ENCODE measurements at regions not wholly inside any gene's neighbourhood (a gene's known extent, or its start where the extent isn't known, plus 50 kb on each side); places are given as distances from the start of the nearest gene placed in this dataset.
"Not testable (repeated sequence)": the region's sequence is repeated elsewhere in the genome, so short reads cannot be mapped to it uniquely, and the experiment has no call there.

DNA sequence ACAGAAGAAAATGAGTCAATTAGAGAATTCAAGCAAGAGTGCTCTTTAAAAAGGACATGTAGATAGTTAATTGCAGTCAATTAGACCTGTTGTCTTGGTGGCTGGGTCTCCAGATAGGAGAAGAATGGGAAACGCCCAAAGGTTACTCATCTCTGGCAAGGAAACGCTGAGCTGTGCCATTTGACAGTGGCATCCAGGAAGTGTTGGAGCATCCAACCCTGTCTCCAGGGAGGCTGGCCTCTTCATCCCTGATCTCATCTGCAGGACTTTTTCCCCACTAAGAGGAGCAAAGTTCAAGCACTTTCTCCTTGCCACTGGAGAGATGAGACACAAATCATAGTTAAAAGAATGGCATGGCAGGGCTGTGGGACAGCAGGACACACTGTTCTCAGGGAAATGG, 111.7 kb upstream of the MSX2 start:
- DNase-seq (ENCODE audit: low spot score): no peak
- in situ Hi-C loops (cut with HindIII; ENCODE audit: low sequenced_read_pairs): no loop called here

DNA sequence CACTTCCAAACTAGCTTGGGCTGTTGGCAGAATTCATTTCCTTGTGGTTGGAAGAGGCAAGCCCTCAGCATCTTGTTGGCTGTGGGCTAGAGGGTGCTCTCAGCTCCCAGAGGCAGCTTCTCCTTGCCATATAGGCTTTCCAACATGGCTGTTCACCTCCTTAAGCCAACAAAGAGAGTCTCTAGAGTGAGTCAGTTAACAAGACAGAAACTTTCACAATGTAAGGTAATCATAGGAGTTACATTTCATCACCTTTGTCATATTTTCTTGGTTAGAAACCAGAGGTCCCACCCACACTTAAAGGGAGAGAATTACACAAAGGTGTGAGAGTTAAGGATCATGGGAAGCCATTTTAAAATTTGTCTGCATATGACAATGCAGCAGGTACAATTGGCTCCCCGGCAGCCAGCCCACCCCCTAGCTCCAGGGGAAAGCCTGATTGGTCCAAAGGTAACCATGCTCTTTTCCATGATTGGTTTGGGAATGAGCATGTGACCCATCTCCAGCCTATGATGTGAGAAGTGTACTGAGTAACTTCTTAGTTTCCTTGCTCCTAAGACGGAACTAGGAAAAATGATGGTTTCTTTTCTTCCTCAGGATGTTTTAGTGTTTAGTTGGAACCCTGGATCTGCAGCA, 109.8 kb upstream of the MSX2 start:
- in situ Hi-C loops (cut with HindIII; ENCODE audit: low sequenced_read_pairs): no loop called here
- DNase-seq (ENCODE audit: low spot score): no peak

DNA sequence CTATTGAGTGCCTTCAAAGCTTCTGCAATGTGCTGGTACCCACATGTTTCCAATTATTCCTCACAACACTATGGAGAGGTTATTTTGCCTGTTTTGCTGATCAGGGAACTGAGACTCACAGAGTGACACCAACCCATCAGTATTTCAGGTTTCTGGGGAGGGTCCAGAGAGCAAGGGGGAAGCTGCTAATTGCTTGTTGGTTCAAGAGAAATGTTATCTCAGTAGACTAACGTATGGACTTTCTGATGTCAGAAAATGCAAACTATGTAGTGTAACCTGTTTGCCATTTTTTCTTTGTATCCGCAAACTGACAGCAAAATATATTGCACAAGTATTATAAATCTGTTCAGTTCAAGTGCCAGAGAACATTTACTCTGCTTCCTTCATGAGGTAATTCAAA, 108.3 kb upstream of the MSX2 start:
- DNase-seq (ENCODE audit: low spot score): no peak
- in situ Hi-C loops (cut with HindIII; ENCODE audit: low sequenced_read_pairs): no loop called here

DNA sequence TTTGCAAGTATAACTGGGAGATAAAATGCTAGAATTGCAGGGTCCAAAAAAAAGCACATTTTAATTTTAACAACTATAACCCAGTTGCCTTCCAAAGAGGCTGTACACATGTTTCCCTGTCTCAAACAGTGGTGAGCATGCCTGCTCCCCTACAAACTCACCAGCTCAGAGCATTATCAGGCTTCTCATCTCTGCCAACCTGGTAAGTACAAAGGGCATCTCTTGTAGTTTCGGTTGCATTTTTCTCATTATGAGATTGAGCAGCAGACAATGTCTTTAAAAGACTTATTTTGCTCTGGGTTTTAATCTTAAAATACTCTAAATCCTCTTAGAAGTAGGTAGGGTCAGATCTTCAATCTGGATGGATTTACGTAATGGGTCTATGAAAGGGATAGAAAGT, 107.1 kb upstream of the MSX2 start:
- in situ Hi-C loops (cut with HindIII; ENCODE audit: low sequenced_read_pairs): no loop called here
- no peak for DNase-seq (ENCODE audit: low spot score)

DNA sequence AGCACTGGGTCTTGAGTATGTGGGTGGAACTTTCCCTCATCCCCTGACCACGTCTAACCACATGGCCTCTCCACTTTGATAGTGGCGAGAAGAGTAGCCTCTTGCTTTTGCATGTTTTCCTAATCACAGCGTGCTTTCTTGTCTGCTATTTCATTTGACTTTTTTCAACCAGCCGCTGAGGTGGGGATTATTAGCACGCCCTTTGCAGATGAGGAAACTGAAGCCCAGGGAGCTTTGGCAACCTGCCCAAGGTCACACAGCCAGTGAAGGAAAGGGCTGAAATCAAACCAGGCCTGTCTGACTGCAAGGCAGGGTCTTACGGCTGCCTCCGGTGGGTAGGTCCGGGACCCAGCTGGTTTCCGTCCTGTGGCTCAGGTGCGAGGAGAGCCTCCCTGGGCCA, 106.5 kb upstream of the MSX2 start:
- no peak for DNase-seq (ENCODE audit: low spot score)

DNA sequence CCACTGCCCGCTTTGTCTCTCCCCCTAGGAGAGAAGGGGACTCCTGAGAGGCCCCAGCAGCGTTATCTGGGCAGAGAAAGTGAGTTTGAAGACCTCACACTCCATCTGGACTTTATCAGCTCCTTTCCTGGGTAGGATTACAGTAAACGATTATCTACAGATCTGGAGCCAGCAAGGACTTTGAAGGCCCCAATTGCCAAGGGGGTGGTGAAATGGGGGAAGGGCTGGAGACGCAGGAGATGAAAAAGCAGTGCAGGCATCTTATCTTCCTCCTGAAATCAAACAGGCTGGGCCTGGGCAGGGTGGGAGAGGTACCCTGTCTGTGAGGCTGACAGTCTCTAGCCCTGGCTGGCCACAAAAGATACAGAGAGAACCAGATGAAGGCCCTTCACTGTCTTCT, 105.8 kb upstream of the MSX2 start:
- in situ Hi-C loops (cut with HindIII; ENCODE audit: low sequenced_read_pairs): no loop called here
- DNase-seq (ENCODE audit: low spot score): no peak

More for the DNA sequence above, 106.5 kb upstream of the MSX2 start:
- in situ Hi-C loops (cut with HindIII; ENCODE audit: low sequenced_read_pairs): no loop called here

DNA sequence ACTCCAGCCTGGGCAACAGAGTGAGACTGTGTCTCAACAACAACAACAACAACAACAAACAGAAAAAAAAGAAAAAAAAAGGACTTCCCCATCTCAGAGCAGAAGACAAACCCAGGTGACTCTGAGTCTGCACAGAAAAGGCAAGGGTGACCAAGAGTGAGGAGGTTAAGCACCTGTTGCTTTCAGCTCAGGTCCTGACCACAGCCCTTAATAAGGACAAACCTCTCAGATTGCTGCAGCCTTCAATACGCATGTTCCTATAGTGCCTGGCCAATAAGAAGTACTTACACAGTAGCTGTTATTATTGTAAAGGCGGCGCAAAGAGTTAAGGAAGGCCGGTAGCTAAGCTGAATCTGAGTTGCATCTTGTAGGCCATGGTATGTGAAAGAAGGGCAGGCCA, 102.3 kb upstream of the MSX2 start:
- in situ Hi-C loops (cut with HindIII; ENCODE audit: low sequenced_read_pairs): no loop called here
- DNase-seq (ENCODE audit: low spot score): no peak

DNA sequence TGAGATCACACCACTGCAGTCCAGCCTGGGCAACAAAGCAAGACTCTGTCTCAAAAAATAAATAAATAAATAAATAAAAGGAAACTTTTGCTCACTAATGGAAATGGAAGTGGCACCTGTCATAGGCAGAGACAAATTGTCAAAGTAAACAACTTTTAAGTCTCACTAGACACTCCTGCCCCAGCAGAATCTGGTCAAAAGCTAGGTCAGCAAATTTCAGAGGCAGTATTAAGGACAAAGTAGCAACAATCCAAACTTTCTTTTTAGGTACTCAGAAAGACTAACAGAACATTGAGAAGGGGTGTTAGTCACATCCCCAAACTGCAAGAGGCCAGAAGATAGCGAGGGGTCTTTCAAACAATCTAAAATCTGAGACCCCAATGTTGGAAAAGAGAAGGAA, 101.4 kb upstream of the MSX2 start:
- in situ Hi-C loops (cut with HindIII; ENCODE audit: low sequenced_read_pairs): no loop called here
- DNase-seq (ENCODE audit: low spot score): no peak

DNA sequence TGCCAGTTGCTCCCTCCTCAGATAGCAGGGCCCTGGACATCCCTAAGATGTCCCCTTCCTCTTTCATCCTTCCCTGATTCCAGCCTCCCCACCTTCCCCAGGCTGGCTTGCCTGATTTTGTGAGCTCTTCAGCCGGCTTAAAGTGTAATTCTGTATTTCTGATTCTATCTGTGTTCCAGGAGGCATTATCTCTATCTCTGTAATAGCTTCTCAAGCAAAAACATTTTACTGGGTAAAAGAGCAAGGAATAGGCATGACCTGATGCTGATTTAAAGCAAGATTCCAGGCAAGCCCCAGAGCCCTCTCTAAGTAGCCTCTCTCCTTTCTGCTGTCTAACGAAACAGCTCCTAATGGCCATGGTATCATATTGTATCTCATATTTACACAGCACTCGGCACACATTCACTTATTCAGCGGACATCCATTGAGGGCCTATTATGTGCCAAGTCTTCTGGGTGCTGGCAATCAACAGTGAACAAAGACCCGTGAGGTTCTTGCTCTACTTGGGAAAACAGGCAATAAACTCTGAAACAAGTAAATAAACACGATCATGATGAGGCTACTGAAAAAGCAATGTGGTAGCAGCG, 100.9 kb upstream of the MSX2 start:
- in situ Hi-C loops (cut with HindIII; ENCODE audit: low sequenced_read_pairs): no loop called here
- DNase-seq (ENCODE audit: low spot score): no peak

DNA sequence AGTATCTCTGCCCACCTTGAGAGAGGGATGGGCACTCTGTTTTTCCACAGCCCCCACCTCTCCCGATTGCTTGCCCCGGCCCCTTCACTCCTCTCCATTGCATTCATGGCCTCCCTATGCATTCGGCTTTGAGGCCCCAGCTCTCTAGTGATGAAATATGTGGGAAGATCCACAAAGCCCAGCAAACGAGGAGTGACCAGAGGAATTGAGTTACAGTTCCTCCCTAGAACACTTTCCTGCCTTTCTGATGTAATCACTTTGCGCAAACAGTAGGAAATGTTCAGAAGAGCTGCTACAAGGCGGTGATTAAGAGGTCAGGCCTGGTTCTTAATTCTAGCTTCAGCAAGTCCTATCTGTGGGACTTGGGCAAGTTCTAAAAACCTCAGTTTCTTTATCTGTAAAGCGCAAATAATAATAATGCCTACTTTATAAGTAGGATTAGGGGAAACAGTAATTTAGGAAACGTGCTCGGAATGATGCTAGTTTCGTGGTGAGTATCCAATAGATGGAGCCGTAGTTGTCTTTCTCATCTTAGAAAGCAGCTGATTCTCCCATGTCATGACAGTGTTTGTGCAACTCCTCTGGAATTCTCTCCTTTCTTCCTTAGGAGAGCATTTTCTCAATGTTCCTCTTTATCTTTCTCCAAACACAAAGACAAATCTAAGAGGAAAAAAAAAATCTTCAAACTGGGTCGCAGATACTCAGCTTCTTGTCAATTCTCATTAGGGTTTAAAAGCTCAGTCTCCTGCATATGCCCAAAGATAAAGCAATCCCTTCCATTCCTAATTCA, 99.5 kb upstream of the MSX2 start:
- in situ Hi-C loops (cut with HindIII; ENCODE audit: low sequenced_read_pairs): no loop called here
- DNase-seq (ENCODE audit: low spot score): no peak

DNA sequence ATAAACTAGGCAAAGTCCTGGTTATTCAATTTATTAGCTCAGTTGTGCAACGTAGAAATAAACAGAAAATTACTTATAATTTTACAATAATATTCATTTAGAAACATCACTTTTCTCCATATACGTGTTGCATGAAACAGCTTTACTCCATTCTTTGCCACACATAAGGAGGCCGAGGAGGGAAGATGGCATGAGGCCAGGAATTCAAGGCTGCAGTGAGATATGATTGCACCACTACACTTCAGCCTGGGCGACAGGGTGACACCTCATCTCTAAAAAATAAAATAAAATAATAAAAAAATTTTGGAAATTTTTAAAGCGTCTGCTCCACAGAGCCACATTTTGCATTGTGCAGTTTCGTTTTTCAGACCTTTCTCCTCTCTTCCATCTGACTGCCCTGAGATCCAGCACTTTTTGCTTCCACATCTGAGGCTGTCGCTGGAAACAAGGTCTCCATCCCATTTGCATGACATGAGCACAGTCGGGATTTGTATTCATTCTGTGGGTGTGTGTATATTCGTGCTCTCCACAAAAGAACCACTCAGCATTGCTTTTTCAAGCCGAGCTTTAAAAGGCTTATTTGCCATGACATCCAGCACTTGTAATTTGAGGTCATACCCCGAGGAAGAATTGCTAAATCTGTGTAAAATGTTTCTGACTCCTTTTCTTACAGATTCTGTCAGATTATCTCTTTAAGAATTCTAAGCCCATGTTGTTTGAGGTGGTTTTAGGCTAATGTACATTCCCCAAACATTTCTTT, 98.6 kb upstream of the MSX2 start:
- in situ Hi-C loops (cut with HindIII; ENCODE audit: low sequenced_read_pairs): no loop called here
- no peak for DNase-seq (ENCODE audit: low spot score)

DNA sequence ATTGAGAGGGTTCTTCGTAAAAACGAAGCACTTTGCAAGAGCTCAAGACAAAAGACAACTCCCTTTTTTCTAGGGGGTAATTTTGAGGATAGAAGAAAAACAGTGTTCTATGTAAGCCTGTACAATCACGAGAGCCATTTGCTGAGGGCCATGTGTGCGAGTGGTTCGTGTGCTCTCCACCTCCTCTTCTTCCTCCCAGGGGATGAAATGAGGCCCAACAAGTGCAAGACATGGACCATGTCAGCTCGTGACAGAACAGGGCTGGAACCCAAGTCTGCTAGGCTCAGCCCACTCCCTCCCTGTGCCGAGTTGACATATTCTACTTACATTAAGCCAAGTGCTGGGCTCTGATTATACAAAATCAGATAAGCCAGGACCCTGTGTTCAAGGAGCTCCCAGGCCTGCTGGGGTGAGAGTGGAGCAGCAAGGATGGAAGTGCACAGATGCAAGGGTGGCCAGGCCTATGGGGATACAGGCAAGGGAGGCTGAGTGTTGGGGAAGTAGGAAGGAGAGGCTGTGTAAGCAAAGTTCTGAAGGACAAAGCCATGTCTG, 97.9 kb upstream of the MSX2 start:
- DNase-seq (ENCODE audit: low spot score): no peak
- in situ Hi-C loops (cut with HindIII; ENCODE audit: low sequenced_read_pairs): no loop called here

DNA sequence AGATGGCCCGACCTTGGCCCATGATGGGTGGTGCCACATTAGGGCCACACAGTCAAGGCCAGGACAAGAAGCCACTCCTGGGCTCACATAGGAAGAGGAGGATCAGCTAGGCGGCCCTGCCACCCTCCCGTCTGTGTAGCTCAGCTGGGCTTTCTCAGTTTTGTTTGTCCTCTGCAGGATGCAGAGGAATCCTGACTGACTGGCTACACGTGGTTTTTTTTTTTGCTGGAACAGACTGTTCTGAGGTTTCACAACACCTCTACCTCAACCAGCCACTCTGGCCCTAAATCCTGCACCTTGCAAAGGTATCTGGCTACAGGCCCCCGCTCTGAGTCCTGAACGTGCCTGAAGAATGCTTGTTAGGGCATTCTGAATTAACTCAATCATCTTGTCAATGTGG, 88.3 kb upstream of the MSX2 start:
- DNase-seq (ENCODE audit: low spot score): no peak
- in situ Hi-C loops (cut with HindIII; ENCODE audit: low sequenced_read_pairs): no loop called here

DNA sequence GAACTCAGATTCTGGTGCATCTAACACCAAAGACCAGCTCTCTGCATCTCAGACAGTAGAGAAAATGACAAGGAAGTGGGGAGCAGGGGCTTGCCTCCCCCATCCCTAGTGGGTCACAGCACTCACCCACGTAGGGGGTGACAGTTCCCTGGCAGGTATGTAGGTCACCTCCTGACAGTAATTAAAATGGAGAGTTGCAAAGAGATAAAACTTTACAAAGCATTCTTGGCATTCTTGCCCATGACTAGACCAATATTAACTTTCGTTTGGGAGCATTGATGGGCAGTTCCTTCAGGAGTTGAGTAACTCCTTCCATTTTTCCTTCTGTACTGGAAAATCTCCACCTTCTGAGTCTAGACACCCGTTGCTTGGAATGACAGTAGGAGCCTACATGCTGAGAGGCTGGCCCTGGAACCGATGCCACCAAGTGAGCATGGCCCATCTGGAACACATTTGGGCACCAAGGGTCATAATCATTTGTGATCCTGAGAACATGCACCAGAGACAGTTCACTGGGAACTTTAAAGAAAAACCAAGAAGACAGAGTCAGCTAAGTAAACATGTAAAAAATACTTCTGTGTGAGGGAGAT, 81.5 kb upstream of the MSX2 start:
- no peak for DNase-seq (ENCODE audit: low spot score)

DNA sequence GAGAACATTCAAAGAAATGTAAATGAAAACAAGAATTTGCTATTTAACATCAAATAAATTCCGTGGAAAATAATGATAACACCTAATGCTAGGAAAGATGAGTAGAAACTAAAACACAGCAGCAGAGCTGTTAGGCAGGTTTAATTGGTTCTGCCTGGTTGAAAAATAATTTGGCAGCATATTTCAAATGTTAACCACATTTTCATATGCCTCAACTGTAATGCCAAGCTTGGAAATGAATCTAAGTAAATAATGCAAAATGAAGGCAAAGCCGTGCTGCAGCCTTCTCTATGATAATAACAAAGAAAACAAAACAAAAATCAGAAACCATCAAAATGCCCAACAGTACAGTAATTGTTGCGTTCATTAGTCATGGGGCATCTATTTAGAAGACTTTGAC, 79.9 kb upstream of the MSX2 start:
- in situ Hi-C loops (cut with HindIII; ENCODE audit: low sequenced_read_pairs): no loop called here
- no peak for DNase-seq (ENCODE audit: low spot score)

More for the DNA sequence above, 81.5 kb upstream of the MSX2 start:
- in situ Hi-C loops (cut with HindIII; ENCODE audit: low sequenced_read_pairs): no loop called here

DNA sequence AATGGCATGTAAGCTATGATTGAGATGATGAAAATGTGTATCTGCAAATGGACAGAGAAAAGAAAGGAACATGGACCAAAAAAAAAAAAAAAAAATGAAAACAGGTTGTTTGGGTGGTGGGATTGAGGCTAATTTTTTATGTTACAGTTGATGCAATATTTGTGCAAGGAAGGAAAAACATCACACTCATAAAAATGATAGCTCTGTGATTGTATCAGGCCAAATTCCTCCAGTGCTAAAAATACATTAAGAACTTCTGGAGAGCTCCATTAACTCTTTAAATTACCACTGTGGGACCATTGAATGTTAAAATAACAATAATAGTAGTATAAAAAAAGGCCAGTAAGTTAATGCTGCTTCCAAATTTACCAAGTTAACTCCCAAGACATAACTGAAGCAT, 79.5 kb upstream of the MSX2 start:
- no peak for DNase-seq (ENCODE audit: low spot score)
- in situ Hi-C loops (cut with HindIII; ENCODE audit: low sequenced_read_pairs): no loop called here

DNA sequence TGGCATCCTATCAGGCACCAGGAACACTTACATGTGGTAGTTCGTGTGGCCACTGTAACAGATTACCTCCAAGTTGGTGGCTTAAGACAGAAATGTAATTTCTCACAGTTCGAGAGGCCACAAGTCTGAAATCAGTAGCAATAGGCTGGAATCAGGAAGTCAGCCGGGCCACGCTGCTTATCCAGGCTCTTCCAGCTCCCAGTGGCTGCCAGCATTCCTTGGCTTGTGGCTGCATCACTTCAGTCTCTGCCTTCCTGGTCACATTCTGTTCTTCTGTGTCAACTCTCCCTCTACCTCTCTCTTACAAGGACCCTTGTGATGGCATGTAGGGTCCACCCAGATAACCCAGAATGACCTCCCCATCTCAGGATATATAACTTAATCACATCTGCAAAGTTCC, 78.7 kb upstream of the MSX2 start:
- DNase-seq (ENCODE audit: low spot score): no peak
- in situ Hi-C loops (cut with HindIII; ENCODE audit: low sequenced_read_pairs): no loop called here

DNA sequence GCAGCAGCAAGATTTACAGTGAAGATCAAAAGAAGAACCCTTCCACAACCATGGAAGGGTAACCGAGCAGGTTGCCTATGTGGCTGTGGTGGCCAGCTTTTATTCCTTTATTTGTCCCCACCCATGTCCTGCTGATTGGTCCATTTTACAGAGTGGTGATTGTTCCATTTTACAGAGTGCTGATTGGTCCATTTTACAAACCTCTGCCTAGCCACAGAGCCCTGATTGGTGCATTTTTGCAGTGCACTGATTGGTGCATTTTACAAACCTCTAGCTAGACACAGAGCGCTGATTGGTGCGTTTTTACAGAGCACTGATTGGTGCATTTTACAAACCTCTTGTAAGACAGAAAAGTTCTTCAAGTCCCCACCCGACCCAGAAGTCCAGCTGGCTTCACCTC, 75.8 kb upstream of the MSX2 start:
- in situ Hi-C loops (cut with HindIII; ENCODE audit: low sequenced_read_pairs); DNase-seq (ENCODE audit: low spot score): not testable (repeated sequence)

DNA sequence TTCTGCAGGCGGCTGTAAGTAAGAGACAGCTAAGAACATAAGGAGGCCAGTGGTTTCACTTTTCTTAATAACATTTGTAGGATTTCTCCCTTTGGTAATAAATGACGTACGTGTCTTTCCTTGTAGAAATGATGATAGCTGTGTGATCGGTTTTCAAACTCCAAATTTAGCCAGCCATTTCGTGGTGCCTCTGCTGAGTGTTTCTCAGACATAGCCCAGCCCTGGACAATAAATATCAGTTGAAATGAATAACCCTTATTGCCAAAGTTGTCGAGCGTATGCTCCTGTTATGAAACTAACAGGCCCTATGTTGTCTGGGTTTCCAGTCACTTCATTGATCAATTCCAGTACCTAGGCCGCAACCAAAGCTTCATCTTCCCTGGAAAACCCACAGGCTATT, 75.0 kb upstream of the MSX2 start:
- no peak for DNase-seq (ENCODE audit: low spot score)
- in situ Hi-C loops (cut with HindIII; ENCODE audit: low sequenced_read_pairs): no loop called here

Data from G401 (cell line).